Retinal pigment epithelial cell (primary cell): ENCODE measurements at regions not wholly inside any gene's neighbourhood (a gene's known extent, or its start where the extent isn't known, plus 50 kb on each side); places are given as distances from the start of the nearest gene placed in this dataset.

ENCODE experiments used
- DNase-seq: peaks from one replicate; pipeline ENCODE4 v3.0.0-alpha.2; 2010; ENCODE audit warnings: low read depth
- H3K4me3 ChIP-seq: 2 replicates; pipeline ENCODE4 v1.5.1; 2011; ENCODE audit warnings: mild to moderate bottlenecking, low read length, control low read depth, moderate library complexity
- CTCF ChIP-seq: conservative IDR thresholded peaks from 2 replicates; pipeline ENCODE4 v1.5.1; 2011; ENCODE audit warnings: low read depth, low read length, control low read depth, inconsistent platforms

GRCh38 chr3:168823466-168823865, 727.7 kb upstream of the GOLIM4 start:
- H3K4me3 ChIP-seq: no peak overlapping the region
- DNase-seq: no peak
- no peak for TF ChIP-seq CTCF

GRCh38 chr3:168820810-168821415, 725.2 kb upstream of the GOLIM4 start:
- DNase-seq: no peak
- H3K4me3 ChIP-seq: no peak overlapping the region
- TF ChIP-seq CTCF: no peak

- TF ChIP-seq CTCF: no peak
- DNase-seq: no peak
- H3K4me3 ChIP-seq: no peak overlapping the region
Measured at GRCh38 chr3:168817177-168817576, 721.5 kb upstream of the GOLIM4 start.

GRCh38 chr3:168815946-168816345, 720.2 kb upstream of the GOLIM4 start:
- no peak for DNase-seq
- no peak overlapping the region for H3K4me3 ChIP-seq
- no peak for TF ChIP-seq CTCF

- DNase-seq: no peak
- TF ChIP-seq CTCF: no peak
- no peak overlapping the region for H3K4me3 ChIP-seq
Measured at GRCh38 chr3:168813225-168813802, 717.6 kb upstream of the GOLIM4 start.

GRCh38 chr3:168812234-168812633, 716.5 kb upstream of the GOLIM4 start:
- no peak for TF ChIP-seq CTCF
- no peak overlapping the region for H3K4me3 ChIP-seq
- DNase-seq: no peak

GRCh38 chr3:168808596-168808995, 712.9 kb upstream of the GOLIM4 start:
- no peak for DNase-seq
- no peak for TF ChIP-seq CTCF

More at GRCh38 chr3:168808596-168808995, 712.9 kb upstream of the GOLIM4 start:
- H3K4me3 ChIP-seq: no peak overlapping the region
